Fibroblast of lung (primary cell): ENCODE measurements at regions not wholly inside any gene's neighbourhood (a gene's known extent, or its start where the extent isn't known, plus 50 kb on each side); places are given as distances from the start of the nearest gene placed in this dataset.

Experiments used
- DNase-seq, 2 donors: peaks; one replicate each; pipeline versions ENCODE4 v3.0.0 to v3.0.0-alpha.2; 2010; ENCODE audit warnings: low read depth in 2 of 2
- H2AFZ ChIP-seq: 2 replicates; pipeline ENCODE4 v1.5.1; 2012; ENCODE audit warnings: low read length, control low read depth, inconsistent platforms
- H3K27ac ChIP-seq: 2 replicates; pipeline ENCODE4 v1.5.1; 2011; ENCODE audit warnings: low read length, control low read depth; ENCODE audit not compliant: insufficient read depth
- H3K27me3 ChIP-seq: 2 replicates; pipeline ENCODE4 v1.5.1; 2011; ENCODE audit warnings: mild to moderate bottlenecking, low read length; ENCODE audit not compliant: control insufficient read depth, insufficient read depth
- H3K36me3 ChIP-seq: 2 replicates; pipeline ENCODE4 v1.5.1; 2011; ENCODE audit warnings: low read length; ENCODE audit not compliant: control insufficient read depth, insufficient read depth
- H3K4me1 ChIP-seq: 2 replicates; pipeline ENCODE4 v1.5.1; 2011; ENCODE audit warnings: low read length; ENCODE audit not compliant: control insufficient read depth, insufficient read depth; ENCODE audit errors: extremely low read depth
- H3K4me2 ChIP-seq: 2 replicates; pipeline ENCODE4 v1.5.1; 2011; ENCODE audit warnings: low read length, control low read depth; ENCODE audit not compliant: insufficient read depth; ENCODE audit errors: extremely low read depth
- H3K4me3 ChIP-seq, 4 experiments: fragments of 200-600 bp in 1 of 4; sonication (generic) in 1 of 4; replicated peaks in 1 of 4; 2 replicates each; pipeline ENCODE4 v1.5.1; 2011 to 2016; ENCODE audit warnings: low read length in 4 of 4, low read depth in 3 of 4, mild to moderate bottlenecking in 3 of 4, control low read depth in 2 of 4, inconsistent platforms in 1 of 4, mixed read lengths in 1 of 4; ENCODE audit not compliant: insufficient read depth in 1 of 4; ENCODE audit errors: control extremely low read depth in 1 of 4
- H3K79me2 ChIP-seq: 2 replicates; pipeline ENCODE4 v1.5.1; 2012; ENCODE audit warnings: mild to moderate bottlenecking, low read length, inconsistent platforms; ENCODE audit not compliant: control insufficient read depth, insufficient read depth
- H3K9ac ChIP-seq: 2 replicates; pipeline ENCODE4 v1.5.1; 2011; ENCODE audit warnings: mild to moderate bottlenecking, low read length, control low read depth; ENCODE audit not compliant: insufficient read depth
- H3K9me3 ChIP-seq: 2 replicates; pipeline ENCODE4 v1.5.1; 2012; ENCODE audit warnings: low read depth, low read length; ENCODE audit not compliant: control insufficient read depth, insufficient read depth
- H4K20me1 ChIP-seq: 2 replicates; pipeline ENCODE4 v1.5.1; 2011; ENCODE audit warnings: low read length; ENCODE audit not compliant: control insufficient read depth, insufficient read depth; ENCODE audit errors: extremely low read depth
- EZH2 ChIP-seq: IDR thresholded peaks from 2 replicates; pipeline ENCODE4 v1.5.1; 2012; ENCODE audit warnings: low read length, control low read depth, mild to moderate bottlenecking; ENCODE audit errors: missing control alignments
- TF ChIP-seq, protein P1 (sequence below), 2 donors: IDR thresholded peaks in 1 of 2; conservative IDR thresholded peaks in 1 of 2; 1 replicate in 1 of 2; 2 replicates in 1 of 2; pipeline ENCODE4 v1.5.1; 2011 to 2012; ENCODE audit warnings: low read length in 2 of 2, control low read depth in 1 of 2, inconsistent platforms in 1 of 2, low read depth in 1 of 2, mild to moderate bottlenecking in 1 of 2

DNA sequence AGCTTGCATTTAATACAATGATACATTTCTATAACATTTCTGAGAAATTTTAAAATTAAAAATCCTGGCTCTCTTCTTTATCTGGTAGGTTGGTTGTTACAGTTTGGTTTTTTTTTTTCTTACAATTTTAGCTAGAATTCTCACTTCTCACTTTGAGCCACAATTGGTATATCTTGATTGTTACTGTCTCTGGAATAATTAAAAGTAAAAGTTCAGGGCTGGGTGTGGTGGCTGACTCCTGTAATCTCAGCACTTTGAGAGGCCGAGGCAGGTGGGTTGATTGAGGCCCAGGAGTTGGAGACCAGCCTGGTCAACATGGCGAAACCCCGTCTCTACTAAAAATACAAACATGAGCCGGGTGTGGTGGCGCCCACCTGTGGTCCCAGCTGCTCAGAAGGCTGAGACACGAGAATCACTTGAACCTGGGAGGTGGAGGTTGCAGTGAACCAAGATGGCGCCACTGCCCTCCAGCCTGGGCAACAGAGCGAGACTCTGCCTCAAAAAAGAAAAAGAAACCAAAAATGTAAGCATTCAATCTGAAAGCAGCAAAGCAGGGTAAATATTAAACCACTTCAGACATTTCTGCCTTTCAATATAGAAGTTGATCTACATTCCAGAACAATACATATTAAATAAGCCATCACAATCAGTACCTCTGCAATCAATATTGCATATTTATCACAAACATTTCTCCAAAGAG lies 88.6 kb upstream of the PFKP start:
- no peak overlapping the region for H3K4me3 ChIP-seq
- no peaks in the 10 kb centered on the region for H3K36me3 ChIP-seq
- H3K4me2 ChIP-seq = no peak overlapping the region
- no peaks in the 10 kb centered on the region for H4K20me1 ChIP-seq
- no peaks in the 10 kb centered on the region for H3K27me3 ChIP-seq
- H3K4me1 ChIP-seq = no peaks in the 10 kb centered on the region
- no peak overlapping the region for H3K9ac ChIP-seq
- no peak overlapping the region for H3K27ac ChIP-seq
- H3K9me3 ChIP-seq = no peaks in the 10 kb centered on the region
- H3K79me2 ChIP-seq = no peaks in the 10 kb centered on the region
- no peak for DNase-seq
- TF ChIP-seq EZH2 = no peak
- TF ChIP-seq, protein P1, sequence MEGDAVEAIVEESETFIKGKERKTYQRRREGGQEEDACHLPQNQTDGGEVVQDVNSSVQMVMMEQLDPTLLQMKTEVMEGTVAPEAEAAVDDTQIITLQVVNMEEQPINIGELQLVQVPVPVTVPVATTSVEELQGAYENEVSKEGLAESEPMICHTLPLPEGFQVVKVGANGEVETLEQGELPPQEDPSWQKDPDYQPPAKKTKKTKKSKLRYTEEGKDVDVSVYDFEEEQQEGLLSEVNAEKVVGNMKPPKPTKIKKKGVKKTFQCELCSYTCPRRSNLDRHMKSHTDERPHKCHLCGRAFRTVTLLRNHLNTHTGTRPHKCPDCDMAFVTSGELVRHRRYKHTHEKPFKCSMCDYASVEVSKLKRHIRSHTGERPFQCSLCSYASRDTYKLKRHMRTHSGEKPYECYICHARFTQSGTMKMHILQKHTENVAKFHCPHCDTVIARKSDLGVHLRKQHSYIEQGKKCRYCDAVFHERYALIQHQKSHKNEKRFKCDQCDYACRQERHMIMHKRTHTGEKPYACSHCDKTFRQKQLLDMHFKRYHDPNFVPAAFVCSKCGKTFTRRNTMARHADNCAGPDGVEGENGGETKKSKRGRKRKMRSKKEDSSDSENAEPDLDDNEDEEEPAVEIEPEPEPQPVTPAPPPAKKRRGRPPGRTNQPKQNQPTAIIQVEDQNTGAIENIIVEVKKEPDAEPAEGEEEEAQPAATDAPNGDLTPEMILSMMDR (conservative IDR thresholded peaks at IDR 0.05 in 1 of 2, IDR thresholded peaks at IDR 0.05 in 1 of 2; ENCODE audit: low read depth in 1 of 2, low read length in 2 of 2) = no peak
- H2AFZ ChIP-seq = no peak overlapping the region

DNA sequence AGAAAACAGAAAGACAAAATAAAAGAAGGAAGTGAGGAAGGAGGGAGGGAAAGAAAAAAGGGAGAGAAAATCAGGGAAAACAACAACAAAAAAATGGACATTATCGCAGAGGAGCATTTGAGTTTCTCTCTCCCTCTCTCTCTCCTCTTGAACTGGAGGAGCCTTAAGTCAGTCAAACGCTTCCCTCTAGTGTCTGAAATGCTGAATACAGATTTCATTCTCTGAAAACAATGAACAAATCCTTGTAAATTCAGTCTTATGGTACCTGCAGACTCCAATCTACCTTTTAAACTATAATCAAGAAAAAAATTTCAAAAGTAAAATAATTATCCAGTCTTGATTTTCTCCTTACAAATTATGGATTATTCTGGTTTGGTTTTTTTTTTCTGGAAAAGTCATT lies 89.2 kb upstream of the PFKP start:
- Histone ChIP-seq H3K9ac (no peak overlapping the region), H3K4me1 (no peaks in the 10 kb centered on the region), H2AFZ (no peak overlapping the region), H3K27me3 (no peaks in the 10 kb centered on the region), H4K20me1 (no peaks in the 10 kb centered on the region), H3K4me2 (no peak overlapping the region), H3K27ac (no peak overlapping the region), H3K79me2 (no peaks in the 10 kb centered on the region), H3K36me3 (no peaks in the 10 kb centered on the region), H3K9me3 (no peaks in the 10 kb centered on the region), H3K4me3 (no peak overlapping the region)
- TF ChIP-seq, protein P1 (conservative IDR thresholded peaks at IDR 0.05 in 1 of 2, IDR thresholded peaks at IDR 0.05 in 1 of 2; ENCODE audit: low read depth in 1 of 2, low read length in 2 of 2) = peak; percentile 58 to 62
- no peak for TF ChIP-seq EZH2
- peak; percentile 70 to 75 for DNase-seq

- Histone ChIP-seq H3K36me3 (no peaks in the 10 kb centered on the region), H3K9me3 (no peaks in the 10 kb centered on the region), H3K4me2 (no peak overlapping the region), H3K9ac (no peak overlapping the region), H3K4me1 (no peaks in the 10 kb centered on the region), H3K4me3 (no peak overlapping the region), H4K20me1 (no peaks in the 10 kb centered on the region), H3K27ac (no peak overlapping the region), H3K27me3 (no peaks in the 10 kb centered on the region), H3K79me2 (no peaks in the 10 kb centered on the region), H2AFZ (no peak overlapping the region)
- TF ChIP-seq, protein P1 (conservative IDR thresholded peaks at IDR 0.05 in 1 of 2, IDR thresholded peaks at IDR 0.05 in 1 of 2; ENCODE audit: low read depth in 1 of 2, low read length in 2 of 2) = no peak
- TF ChIP-seq EZH2 = no peak
- DNase-seq = no peak
Measured at GRCh38 chr10:2974503-2975207, 92.7 kb upstream of the PFKP start.
